Stimulated activated CD4-positive, alpha-beta T cell treated with anti-CD3 and anti-CD28 coated beads, Interleukin-2, amount 100 ng/mL, for 48 hours (primary cell): ENCODE measurements at regions not wholly inside any gene's neighbourhood (a gene's known extent, or its start where the extent isn't known, plus 50 kb on each side); places are given as distances from the start of the nearest gene placed in this dataset.
"Not testable (repeated sequence)": the region's sequence is repeated elsewhere in the genome, so short reads cannot be mapped to it uniquely, and the experiment has no call there.

Source experiments
- DNase-seq, 2 donors: peaks; one replicate each; pipeline ENCODE4 v3.0.0-alpha.2; 2020

GRCh38 chr11:37370817-37371216 lies 772.8 kb upstream of the RAG2 start:
- DNase-seq, result no peak

- no peak for DNase-seq
These were observed 766.3 kb upstream of the RAG2 start for GRCh38 chr11:37364246-37364839.

GRCh38 chr11:37353192-37353591 lies 755.2 kb upstream of the RAG2 start:
- no peak for DNase-seq

GRCh38 chr11:37352485-37352884 lies 754.4 kb upstream of the RAG2 start:
- no peak for DNase-seq

GRCh38 chr11:37343290-37343689 lies 745.3 kb upstream of the RAG2 start:
- no peak for DNase-seq

GRCh38 chr11:37336401-37336800 lies 738.4 kb upstream of the RAG2 start:
- DNase-seq, result no peak

- no peak for DNase-seq
These were observed 735.3 kb upstream of the RAG2 start for GRCh38 chr11:37333345-37333744.

GRCh38 chr11:37323843-37324242 lies 725.8 kb upstream of the RAG2 start:
- no peak for DNase-seq

GRCh38 chr11:37322333-37323194 lies 724.5 kb upstream of the RAG2 start:
- no peak for DNase-seq

- DNase-seq, result no peak
These were observed 722.9 kb upstream of the RAG2 start for GRCh38 chr11:37320921-37321320.

- DNase-seq, result no peak
These were observed 719.8 kb upstream of the RAG2 start for GRCh38 chr11:37317803-37318202.

GRCh38 chr11:37313266-37313665 lies 715.2 kb upstream of the RAG2 start:
- DNase-seq, result no peak

- no peak for DNase-seq
These were observed 708.5 kb upstream of the RAG2 start for GRCh38 chr11:37306563-37306962.

- DNase-seq, result not testable (repeated sequence)
These were observed 703.4 kb upstream of the RAG2 start for GRCh38 chr11:37301405-37301804.

GRCh38 chr11:37298173-37298572 lies 700.1 kb upstream of the RAG2 start:
- no peak for DNase-seq

- no peak for DNase-seq
These were observed 688.9 kb upstream of the RAG2 start for GRCh38 chr11:37286890-37287289.

GRCh38 chr11:37282367-37282766 lies 684.3 kb upstream of the RAG2 start:
- no peak for DNase-seq

GRCh38 chr11:37280200-37280599 lies 682.2 kb upstream of the RAG2 start:
- DNase-seq, result no peak

GRCh38 chr11:37277896-37278465 lies 679.9 kb upstream of the RAG2 start:
- no peak for DNase-seq

GRCh38 chr11:37264783-37265182 lies 666.7 kb upstream of the RAG2 start:
- no peak for DNase-seq

GRCh38 chr11:37264060-37264459 lies 666.0 kb upstream of the RAG2 start:
- DNase-seq, result no peak

GRCh38 chr11:37263467-37263866 lies 665.4 kb upstream of the RAG2 start:
- not testable (repeated sequence) for DNase-seq

- DNase-seq, result no peak
These were observed 661.7 kb upstream of the RAG2 start for GRCh38 chr11:37259734-37260133.

GRCh38 chr11:37248145-37248544 lies 650.1 kb upstream of the RAG2 start:
- no peak for DNase-seq
